Ovary (tissue), 3 donors: ENCODE measurements at regions not wholly inside any gene's neighbourhood (a gene's known extent, or its start where the extent isn't known, plus 50 kb on each side); places are given as distances from the start of the nearest gene placed in this dataset.

ENCODE experiments used
- CTCF ChIP-seq, 3 donors: fragments of 450-650 bp in 2 of 3; fragments of 200-600 bp in 1 of 3; IDR thresholded peaks; one replicate each; pipeline versions ENCODE4 v1.5.1 to v1.8.0; 2016 to 2022; ENCODE audit warnings: antibody characterized with exemption in 3 of 3, mild to moderate bottlenecking in 1 of 3
- EP300 ChIP-seq: sonication (generic); formaldehyde crosslinking; IDR thresholded peaks from one replicate; pipeline ENCODE4 v1.6.1; 2017; ENCODE audit warnings: antibody characterized with exemption
- POLR2A ChIP-seq: fragments of 450-650 bp; IDR thresholded peaks from one replicate; pipeline ENCODE4 v1.6.1; 2017; ENCODE audit warnings: antibody characterized with exemption, mild to moderate bottlenecking, moderate library complexity
- donor health status: DM: no; HTN: no; CAD: no.

GRCh38 chr12:90080616-90081015 lies 372.0 kb upstream of the ATP2B1 start:
- no peak for TF ChIP-seq POLR2A
- no peak for TF ChIP-seq CTCF (IDR thresholded peaks at IDR 0.05)
- no peak for TF ChIP-seq EP300
